ENCODE measurements at regions not wholly inside any gene's neighbourhood (a gene's known extent, or its start where the extent isn't known, plus 50 kb on each side); places are given as distances from the start of the nearest gene placed in this dataset.

GRCh38 chr18:56469582-56469981 lies 168.8 kb downstream of the TXNL1 start:
- Histone ChIP-seq H3K4me1 (peaks cover 0 to 17% (median 0%) of the 10 kb centered on the region in 12 donors), H3K27ac (no peak overlapping the region), H3K36me3 (no peaks in the 10 kb centered on the region), H3K4me3 (no peak overlapping the region), H3K27me3 (no peaks in the 10 kb centered on the region), H3K9me3 (peaks cover 0 to 13% (median 5%) of the 10 kb centered on the region in 12 donors)
- TF ChIP-seq CTCF (IDR thresholded peaks at IDR 0.05): no peak
- TF ChIP-seq POLR2A (IDR thresholded peaks at IDR 0.05): no peak
- DNase-seq: no peak
- intact Hi-C loops (cut with DNase I): loop anchor here in 1 of 10 donors (10.0 kb wide), 1 partner anchor 85 kb away; no protein-coding TSS in a partner anchor
- WGBS, 4 donors: 91 to 95% (median 93%) methylated on average over 4 of the region's 4 CpGs
- no peak for ATAC-seq

DNA sequence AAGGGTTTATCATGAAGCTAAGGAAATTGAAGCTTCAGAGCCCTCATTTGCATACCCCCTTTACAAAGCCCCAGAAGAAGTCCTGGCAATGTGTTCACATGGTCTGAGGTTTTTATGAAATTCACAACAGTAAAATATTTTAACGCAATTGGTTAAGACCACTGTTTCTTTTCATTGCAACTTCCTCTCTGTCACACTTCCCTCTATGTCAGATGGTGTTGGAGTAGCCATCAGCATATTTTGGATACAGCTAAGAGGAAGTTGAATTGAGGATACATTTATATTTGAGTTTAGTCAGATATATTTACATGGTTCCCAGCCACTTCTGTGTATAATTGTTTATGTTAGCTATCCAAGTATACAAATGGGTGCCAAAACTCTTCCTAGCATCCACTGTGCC lies 170.0 kb downstream of the TXNL1 start:
- ATAC-seq (peak in 3 of 4 donors; percentile 45 to 68 (median 60)), DNase-seq (no peak)
- intact Hi-C loops (cut with DNase I): loop anchor here in 1 of 10 donors (10.0 kb wide), 1 partner anchor 86 kb away; no protein-coding TSS in a partner anchor
- Histone ChIP-seq H3K36me3 (no peaks in the 10 kb centered on the region), H3K27me3 (no peaks in the 10 kb centered on the region), H3K9me3 (peaks cover 0 to 25% (median 12%) of the 10 kb centered on the region in 12 donors), H3K4me3 (no peak overlapping the region), H3K4me1 (peaks cover 0 to 17% (median 0%) of the 10 kb centered on the region in 12 donors), H3K27ac (peak overlapping the region in 2 of 12 donors; percentile 36 to 87)
- WGBS, 4 donors: 83 to 94% (median 87%) methylated on average over 1 of the region's 1 CpG
- no peak for TF ChIP-seq POLR2A (IDR thresholded peaks at IDR 0.05)
- TF ChIP-seq CTCF (IDR thresholded peaks at IDR 0.05): no peak

DNA sequence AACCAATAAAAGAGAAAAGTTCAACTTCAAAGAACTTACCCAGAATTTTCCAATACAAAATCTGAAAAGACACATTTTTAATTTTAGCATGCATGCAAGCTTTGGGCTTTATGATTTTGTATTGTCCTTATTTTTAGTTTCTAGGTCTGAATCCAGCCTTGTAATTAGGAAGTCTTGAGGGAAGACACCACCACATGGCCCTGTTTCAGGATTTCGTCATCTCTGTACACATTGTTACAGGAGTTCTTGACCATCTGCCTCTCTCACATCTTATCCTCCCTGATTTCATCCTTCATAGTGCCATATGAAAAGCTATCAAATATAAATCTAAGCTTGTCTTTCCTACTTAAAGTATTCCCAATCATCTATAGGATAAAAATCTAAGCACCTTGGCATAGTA lies 176.1 kb downstream of the TXNL1 start:
- TF ChIP-seq POLR2A (IDR thresholded peaks at IDR 0.05) (no peak), CTCF (IDR thresholded peaks at IDR 0.05) (no peak)
- DNase-seq (no peak), ATAC-seq (no peak)
- H3K4me3 ChIP-seq: no peak overlapping the region
- intact Hi-C loops (cut with DNase I): loop anchor here in 1 of 10 donors (10.0 kb wide), 1 partner anchor 93 kb away; no protein-coding TSS in a partner anchor
- H3K27ac ChIP-seq: no peak overlapping the region
- H3K9me3 ChIP-seq: peaks cover 0 to 31% (median 12%) of the 10 kb centered on the region in 12 donors
- no peaks in the 10 kb centered on the region for H3K27me3 ChIP-seq
- peaks cover 0 to 24% (median 11%) of the 10 kb centered on the region in 12 donors for H3K4me1 ChIP-seq
- no peaks in the 10 kb centered on the region for H3K36me3 ChIP-seq
- WGBS, 4 donors: 75 to 94% (median 83%) methylated on average over 1 of the region's 1 CpG

- Histone ChIP-seq H3K27me3 (no peaks in the 10 kb centered on the region), H3K4me1 (peaks cover 0 to 24% (median 11%) of the 10 kb centered on the region in 12 donors), H3K36me3 (no peaks in the 10 kb centered on the region), H3K9me3 (peaks cover 0 to 31% (median 12%) of the 10 kb centered on the region in 12 donors), H3K4me3 (no peak overlapping the region), H3K27ac (peak overlapping the region in 1 of 12 donors; percentile 60)
- ATAC-seq (no peak), DNase-seq (no peak)
- intact Hi-C loops (cut with DNase I): loop anchor here in 1 of 10 donors (10.0 kb wide), 1 partner anchor 94 kb away; no protein-coding TSS in a partner anchor
- TF ChIP-seq CTCF (IDR thresholded peaks at IDR 0.05) (no peak), POLR2A (IDR thresholded peaks at IDR 0.05) (no peak)
- 84 to 97% (median 90%) methylated on average over 1 of the region's 1 CpG for WGBS, 4 donors
These were observed 177.2 kb downstream of the TXNL1 start for GRCh38 chr18:56461151-56461550.
